Epithelial cell of proximal tubule (primary cell): ENCODE measurements at regions not wholly inside any gene's neighbourhood (a gene's known extent, or its start where the extent isn't known, plus 50 kb on each side); places are given as distances from the start of the nearest gene placed in this dataset.
A peak's percentile ranks its signal among the peaks of the same experiment; 100 is the strongest.

Experiments
- DNase-seq: peaks from one replicate; pipeline ENCODE4 v3.0.0-alpha.2; 2011; ENCODE audit warnings: low read depth
- H3K4me3 ChIP-seq: 2 replicates; pipeline ENCODE4 v1.5.1; 2011; ENCODE audit warnings: low read depth, mild to moderate bottlenecking, low read length
- CTCF ChIP-seq: conservative IDR thresholded peaks from 2 replicates; pipeline ENCODE4 v1.5.1; 2012; ENCODE audit warnings: low read depth, mild to moderate bottlenecking, low read length

- TF ChIP-seq CTCF: no peak
- no peak for DNase-seq
- H3K4me3 ChIP-seq: no peak overlapping the region
Measured at GRCh38 chr5:30802961-30803705, 390.4 kb upstream of the CDH6 start.

- TF ChIP-seq CTCF: no peak
- DNase-seq: no peak
- H3K4me3 ChIP-seq: no peak overlapping the region
Measured at GRCh38 chr5:30781643-30782042, 411.8 kb upstream of the CDH6 start.

GRCh38 chr5:30768056-30768690 lies 425.3 kb upstream of the CDH6 start:
- no peak for TF ChIP-seq CTCF
- DNase-seq: no peak
- no peak overlapping the region for H3K4me3 ChIP-seq

GRCh38 chr5:30765706-30766105 lies 427.8 kb upstream of the CDH6 start:
- no peak overlapping the region for H3K4me3 ChIP-seq
- no peak for DNase-seq
- no peak for TF ChIP-seq CTCF

GRCh38 chr5:30765227-30765626 lies 428.3 kb upstream of the CDH6 start:
- DNase-seq: peak; percentile 68
- H3K4me3 ChIP-seq: no peak overlapping the region
- no peak for TF ChIP-seq CTCF

- no peak overlapping the region for H3K4me3 ChIP-seq
- DNase-seq: no peak
- no peak for TF ChIP-seq CTCF
Measured at GRCh38 chr5:30764704-30765103, 428.8 kb upstream of the CDH6 start.

- TF ChIP-seq CTCF: no peak
- no peak overlapping the region for H3K4me3 ChIP-seq
- no peak for DNase-seq
Measured at GRCh38 chr5:30759731-30760130, 433.8 kb upstream of the CDH6 start.
